GM19467 (cell line): ENCODE measurements at regions not wholly inside any gene's neighbourhood (a gene's known extent, or its start where the extent isn't known, plus 50 kb on each side); places are given as distances from the start of the nearest gene placed in this dataset.
"Not testable (repeated sequence)": the region's sequence is repeated elsewhere in the genome, so short reads cannot be mapped to it uniquely, and the experiment has no call there.

Source experiments
- ATAC-seq: cut with Tn5 transposase; IDR thresholded peaks from one replicate; pipeline ENCODE4 v1.9.1; 2021; ENCODE audit warnings: mild to moderate bottlenecking, moderate library complexity; ENCODE audit not compliant: unreplicated experiment

- no peak for ATAC-seq
Observed at GRCh38 chrX:96430756-96431455, 253.7 kb upstream of the DIAPH2 start.

DNA sequence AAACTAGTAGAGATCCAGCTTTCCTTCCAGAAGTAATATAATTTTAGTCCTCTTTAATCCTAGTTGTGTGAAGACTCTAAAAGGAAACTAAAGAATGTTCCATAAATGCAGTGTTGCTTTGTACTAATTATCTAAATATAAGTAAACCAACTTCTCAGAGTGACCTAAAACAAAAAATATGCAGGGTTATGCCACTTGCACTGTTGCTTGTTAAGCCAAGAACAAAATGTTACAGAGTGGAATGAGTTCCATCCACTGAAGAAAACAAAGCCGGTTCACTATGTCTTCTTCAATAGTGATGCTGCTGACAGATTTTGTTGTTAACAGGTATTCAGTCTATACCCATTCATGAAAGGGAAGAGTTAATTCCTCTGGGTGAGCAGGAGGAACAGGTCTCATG is 252.0 kb upstream of the DIAPH2 start:
- ATAC-seq = no peak

DNA sequence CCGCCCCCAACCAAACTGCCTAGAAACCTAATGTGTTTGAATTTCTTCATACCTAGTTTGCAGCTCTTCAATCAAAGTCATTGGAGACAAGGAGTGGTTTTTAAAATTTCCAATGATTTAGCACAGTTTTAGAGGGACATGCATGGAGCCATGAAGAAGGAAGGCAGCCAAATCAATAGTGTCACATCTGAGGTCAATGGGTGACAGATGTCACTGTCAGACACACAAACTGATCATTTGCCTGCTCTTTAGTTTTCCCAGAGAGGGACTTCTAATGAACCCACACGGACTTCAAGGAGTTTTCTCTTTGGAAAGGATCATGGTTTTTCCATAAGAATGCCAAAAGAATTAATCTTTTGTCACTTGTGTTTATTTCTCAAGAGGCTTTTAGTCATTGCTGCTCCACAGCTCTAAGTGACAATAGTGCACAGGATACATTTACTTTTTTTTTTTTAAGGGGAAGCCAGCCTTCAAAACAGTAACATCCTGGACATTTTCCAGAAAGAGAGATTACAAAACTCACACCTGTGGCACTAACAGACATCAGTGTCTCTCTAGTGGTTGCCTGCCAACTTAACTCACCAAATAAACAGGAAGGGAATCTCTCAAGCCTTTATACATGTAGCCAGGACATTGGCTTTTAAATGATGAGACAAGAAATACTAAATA is 251.1 kb upstream of the DIAPH2 start:
- no peak for ATAC-seq

GRCh38 chrX:96435378-96436035 is 249.1 kb upstream of the DIAPH2 start:
- ATAC-seq = no peak

DNA sequence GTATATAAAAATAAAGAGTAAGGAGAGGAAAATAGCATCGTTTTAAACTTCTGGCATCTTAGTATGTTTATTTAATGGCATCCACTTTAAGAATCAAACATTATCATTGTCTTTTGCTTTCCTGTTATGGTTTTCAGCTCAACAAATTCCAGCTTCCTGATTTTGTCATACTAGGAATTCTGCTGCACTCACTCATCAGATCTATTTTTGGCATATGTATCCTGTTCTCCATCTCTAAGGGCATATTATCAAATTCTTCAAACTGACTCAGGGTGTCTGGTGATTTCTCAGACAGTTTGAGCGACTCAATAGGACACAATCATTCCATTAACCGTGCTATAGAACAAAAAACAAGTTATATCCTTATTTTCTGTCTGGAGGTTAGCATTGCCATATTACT is 248.5 kb upstream of the DIAPH2 start:
- ATAC-seq = no peak

DNA sequence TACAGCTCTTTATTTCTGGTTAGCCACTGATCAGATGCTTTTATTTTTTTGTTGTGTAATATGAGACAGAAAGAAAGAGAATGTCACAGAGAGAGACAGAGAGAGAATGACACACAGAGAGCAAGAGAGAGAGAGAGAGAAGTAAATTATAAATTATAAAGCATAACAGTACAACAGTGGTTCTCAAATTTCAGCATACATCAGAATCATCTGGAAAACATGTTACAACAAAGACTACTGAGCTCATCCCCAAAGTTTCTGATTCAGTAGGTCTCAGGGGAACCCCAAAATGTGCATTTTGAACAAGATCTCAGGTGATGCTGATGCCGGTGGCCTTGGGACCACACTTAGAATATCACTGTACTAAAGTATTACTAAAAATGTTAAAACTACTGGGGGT is 245.8 kb upstream of the DIAPH2 start:
- ATAC-seq = no peak

DNA sequence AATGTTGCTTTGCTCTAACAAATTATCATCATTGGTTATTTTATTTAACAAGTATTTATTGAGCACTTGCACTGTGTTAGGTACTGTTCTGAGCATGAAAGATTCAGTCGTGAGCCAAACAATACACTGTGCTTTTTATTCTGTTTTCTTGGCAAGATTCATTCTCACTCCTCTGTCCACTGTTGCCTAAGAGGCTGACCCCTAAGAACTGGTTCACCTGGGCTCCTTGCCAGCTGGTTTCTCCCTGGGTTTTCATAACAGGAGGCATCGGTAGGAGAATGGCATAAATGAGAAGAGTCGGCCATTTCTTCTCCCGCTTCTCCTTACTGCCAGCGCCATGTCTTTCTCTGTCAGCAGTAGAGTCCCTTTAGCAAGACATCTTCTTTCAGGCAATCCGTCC is 243.7 kb upstream of the DIAPH2 start:
- ATAC-seq = no peak

DNA sequence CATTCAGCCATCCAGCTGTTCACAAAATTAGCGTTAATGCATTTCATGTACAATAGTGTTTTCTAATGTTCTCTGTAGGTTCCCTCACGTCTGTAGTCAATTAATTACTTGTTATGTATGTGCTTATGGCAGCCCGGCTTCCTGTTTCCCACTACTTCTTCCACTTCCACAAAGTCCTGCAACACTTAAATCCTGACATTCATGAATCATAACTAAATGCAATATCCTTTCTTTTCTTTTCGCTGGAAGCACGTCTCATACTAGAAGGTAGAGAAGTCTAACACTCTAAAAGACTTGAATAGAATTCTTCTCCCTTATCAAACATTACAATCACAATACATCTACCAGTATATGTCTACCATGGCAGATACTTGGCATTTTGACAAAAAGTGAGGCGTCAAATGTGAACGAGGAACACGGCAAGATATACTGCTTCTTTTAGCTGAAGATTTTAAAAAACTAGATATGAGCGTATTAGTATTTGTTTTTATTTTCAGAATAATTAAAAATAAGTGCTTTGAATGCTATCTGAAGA is 239.0 kb upstream of the DIAPH2 start:
- no peak for ATAC-seq

DNA sequence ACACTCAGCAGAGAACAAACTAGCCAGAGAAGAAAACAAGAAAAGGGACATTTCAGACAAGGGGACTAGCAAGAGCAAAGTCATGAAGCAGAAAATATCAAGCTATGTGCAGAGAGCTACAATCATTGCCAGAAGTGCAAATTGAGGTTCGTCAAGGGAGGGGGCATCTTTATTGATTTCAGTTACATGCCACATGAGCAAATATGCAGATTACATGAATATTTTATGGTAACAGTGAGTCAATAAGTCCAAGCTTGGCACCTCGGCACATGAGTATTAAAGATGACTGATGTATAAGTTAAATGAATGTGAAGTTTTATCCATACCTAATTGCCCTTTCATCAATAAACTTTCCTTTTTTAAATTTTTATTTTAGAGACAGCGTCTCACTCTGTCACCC is 238.1 kb upstream of the DIAPH2 start:
- no peak for ATAC-seq

- ATAC-seq = no peak
Observed at GRCh38 chrX:96447161-96447560, 237.5 kb upstream of the DIAPH2 start.

GRCh38 chrX:96449191-96449590 is 235.5 kb upstream of the DIAPH2 start:
- ATAC-seq = no peak

DNA sequence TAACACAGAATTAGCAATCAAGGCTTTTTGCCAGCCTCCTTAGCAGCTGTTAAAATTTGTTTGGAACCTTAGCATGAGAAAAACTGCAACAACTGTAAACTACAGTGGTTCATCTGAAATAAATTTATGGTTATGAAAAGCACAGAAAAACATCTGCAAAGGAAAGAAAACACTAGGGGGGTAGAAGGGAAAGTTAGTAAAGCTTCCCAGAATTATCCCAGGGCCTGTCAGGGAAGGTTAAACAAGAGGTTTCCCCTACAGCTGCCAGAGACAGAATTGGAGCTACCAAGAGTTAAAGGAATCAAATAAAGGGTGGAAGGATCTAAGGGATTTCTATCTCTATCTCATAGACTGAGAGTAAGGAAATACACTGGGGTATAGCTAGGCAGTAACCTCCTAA is 234.7 kb upstream of the DIAPH2 start:
- no peak for ATAC-seq

DNA sequence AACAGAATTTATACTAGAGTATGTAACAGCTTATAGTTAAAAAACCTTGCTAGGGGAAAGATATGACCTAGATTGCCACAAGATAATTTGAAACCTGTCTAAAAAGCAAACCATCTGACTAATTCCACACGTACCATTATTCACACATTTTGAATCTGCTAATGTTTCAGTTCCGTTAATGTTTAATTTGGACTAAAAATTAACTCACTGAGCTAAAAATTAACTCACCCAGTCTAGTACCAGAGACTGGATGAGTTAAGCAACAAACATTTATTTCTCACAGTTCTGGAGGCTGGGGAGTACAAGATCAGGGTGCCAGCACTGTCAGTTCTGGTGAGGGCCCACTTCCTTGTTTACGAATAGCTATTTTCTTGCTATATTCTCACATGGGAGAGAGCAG is 231.5 kb upstream of the DIAPH2 start:
- peak; percentile 70 for ATAC-seq

DNA sequence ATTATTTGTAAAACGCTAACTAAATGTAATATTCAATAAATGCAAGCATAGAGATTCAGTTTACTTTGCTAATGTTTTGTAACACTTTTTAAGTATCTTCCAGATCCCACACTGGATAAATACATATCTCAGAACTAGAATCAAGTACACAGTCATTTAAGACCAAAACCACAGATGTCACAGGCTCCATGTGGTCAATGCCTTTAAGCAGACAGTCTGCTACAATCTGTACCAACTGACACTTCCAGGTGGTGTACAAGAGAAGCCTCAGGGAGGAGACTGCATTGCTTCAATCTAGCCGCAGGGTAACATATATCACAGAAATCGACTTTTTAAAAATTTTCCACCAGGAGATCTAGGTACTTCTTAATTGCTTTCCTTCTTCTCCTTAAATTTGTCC is 229.6 kb upstream of the DIAPH2 start:
- peak; percentile 36 for ATAC-seq

DNA sequence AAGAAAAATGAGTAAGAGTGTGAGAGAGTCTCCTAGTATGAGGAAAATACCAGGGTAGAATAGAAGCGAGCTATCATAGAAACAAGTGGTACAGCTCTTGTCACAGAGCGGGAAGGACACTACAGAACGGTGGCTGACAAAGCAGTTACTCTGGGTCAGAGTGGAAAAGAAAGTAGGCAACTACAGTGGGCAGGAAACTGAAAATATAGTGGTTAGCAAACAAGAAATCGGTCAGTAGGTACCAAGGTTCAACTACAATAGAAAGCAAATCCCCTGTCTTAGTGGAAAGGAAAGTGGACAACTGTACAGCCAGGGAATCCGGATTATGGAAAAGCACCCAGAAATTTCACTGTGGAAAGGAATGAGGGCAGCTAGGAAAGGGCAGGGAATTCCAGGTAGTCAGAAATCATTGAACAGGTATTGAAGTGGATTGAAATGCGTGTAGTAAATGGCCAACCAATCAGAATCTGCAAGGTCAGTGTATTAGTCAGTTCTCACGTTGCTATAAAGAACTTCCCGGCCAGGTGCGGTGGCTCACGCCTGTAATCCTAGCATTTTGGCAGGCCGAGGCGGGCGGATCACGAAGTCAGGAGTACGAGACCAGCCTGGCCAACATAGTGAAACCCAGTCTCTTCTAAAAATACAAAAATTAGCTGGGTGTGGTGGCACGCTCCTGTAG is 219.6 kb upstream of the DIAPH2 start:
- ATAC-seq = no peak

DNA sequence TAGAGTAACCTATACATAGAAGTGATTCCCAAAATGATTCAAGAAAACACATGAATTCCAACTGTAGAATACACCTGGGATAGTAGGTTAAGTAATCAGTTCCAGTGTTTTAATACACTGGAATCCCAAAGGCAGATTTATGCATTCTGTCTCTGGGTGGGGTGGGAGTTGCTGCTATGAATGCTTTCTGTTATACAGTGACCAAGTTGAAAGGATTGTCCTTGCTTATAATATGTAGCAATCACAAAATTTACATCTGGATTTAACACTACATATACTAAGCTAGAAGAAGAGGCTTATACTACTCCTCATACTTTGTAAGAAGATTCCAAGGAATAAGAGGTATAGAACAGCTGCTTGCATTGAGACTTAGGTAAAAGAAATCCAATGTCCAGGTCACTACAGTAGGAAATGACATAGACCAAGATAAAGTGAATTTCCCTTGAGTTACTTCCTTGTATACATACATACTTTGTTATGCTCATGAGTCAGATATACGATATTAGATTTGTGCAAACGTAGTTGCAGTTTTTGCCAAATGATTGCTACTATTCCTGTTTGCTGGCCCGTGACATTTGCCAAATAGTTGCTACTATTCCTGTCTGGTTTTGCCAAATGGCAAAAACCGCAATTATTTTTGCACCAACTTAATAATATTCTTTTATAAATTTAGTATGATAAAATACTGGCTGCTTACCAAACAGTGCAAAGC is 210.5 kb upstream of the DIAPH2 start:
- ATAC-seq = no peak

GRCh38 chrX:96474741-96475125 is 209.9 kb upstream of the DIAPH2 start:
- no peak for ATAC-seq

- ATAC-seq = no peak
Observed at GRCh38 chrX:96480081-96480480, 204.6 kb upstream of the DIAPH2 start.

GRCh38 chrX:96481831-96482230 is 202.8 kb upstream of the DIAPH2 start:
- ATAC-seq = no peak

DNA sequence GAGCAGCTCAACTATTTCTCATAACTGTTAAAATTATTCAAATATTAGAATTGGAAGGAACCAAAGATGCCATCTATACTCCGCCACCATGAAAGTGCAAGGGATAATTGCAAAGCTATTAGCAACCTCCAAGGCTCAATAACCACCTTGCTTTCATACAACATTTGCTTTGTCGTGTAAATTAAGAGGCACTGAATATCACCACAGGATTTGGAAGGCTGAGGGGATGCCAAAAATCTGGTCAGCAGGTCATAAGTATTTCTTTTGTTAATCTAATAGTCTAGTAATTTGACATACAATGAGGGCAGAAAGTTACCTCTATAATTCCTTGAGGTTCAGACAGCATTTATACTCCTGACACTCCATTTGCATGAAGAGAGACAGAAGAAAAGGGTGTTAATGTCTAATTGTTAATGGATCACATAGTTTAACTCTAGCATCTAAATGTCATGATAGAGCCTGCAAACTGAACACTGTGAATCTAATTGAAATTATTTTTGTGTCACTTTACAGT is 200.9 kb upstream of the DIAPH2 start:
- ATAC-seq = no peak

DNA sequence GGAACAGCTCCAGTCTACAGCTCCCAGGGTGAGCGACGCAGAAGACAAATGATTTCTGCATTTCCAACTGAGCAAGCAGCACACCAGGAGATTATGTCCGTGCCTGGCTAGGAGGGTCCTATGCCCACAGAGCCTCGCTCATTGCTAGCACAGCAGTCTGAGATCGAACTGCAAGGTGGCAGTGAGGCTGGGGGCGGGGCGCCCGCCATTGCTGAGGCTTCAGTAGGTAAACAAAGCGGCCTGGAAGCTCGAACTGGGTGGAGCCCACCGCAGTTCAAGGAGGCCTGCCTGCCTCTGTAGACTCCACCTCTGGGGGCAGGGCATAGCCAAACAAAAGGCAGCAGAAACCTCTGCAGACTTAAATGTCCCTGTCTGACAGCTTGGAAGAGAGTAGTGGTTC is 198.0 kb upstream of the DIAPH2 start:
- not testable (repeated sequence) for ATAC-seq
